AG04449 (cell line): ENCODE measurements at regions not wholly inside any gene's neighbourhood (a gene's known extent, or its start where the extent isn't known, plus 50 kb on each side); places are given as distances from the start of the nearest gene placed in this dataset.

Experiments used
- CTCF ChIA-PET: fragments of 350-600 bp; formaldehyde crosslinking; extraction: SDS; loops from one replicate; lab custom pipeline; 2021; ENCODE audit warnings: antibody characterized with exemption; lab: Yijun Ruan, JAX
- POLR2A ChIA-PET: fragments of 400-600, 350-600 bp; formaldehyde crosslinking; extraction: SDS; loops from one replicate; lab custom pipeline; 2020; ENCODE audit warnings: antibody characterized with exemption, inconsistent platforms; lab: Yijun Ruan, JAX
- DNase-seq: peaks from one replicate; pipeline ENCODE4 v3.0.0-alpha.2; 2010; ENCODE audit warnings: low read depth, low spot score
- H3K4me3 ChIP-seq: 2 replicates; pipeline ENCODE4 v1.5.1; 2011; ENCODE audit warnings: low read depth, mild to moderate bottlenecking, control low read depth, low read length
- TF ChIP-seq, protein P1 (sequence below): IDR thresholded peaks from one replicate; pipeline ENCODE4 v1.5.1; 2011; ENCODE audit warnings: mild to moderate bottlenecking, moderate library complexity, low read length, control low read depth, inconsistent platforms; ENCODE audit not compliant: insufficient read depth; ENCODE audit errors: missing control alignments

- POLR2A ChIA-PET, result no interaction called here
- DNase-seq, result no peak
These were observed 446.5 kb upstream of the NRP1 start for GRCh38 chr10:33780961-33781360.

DNA sequence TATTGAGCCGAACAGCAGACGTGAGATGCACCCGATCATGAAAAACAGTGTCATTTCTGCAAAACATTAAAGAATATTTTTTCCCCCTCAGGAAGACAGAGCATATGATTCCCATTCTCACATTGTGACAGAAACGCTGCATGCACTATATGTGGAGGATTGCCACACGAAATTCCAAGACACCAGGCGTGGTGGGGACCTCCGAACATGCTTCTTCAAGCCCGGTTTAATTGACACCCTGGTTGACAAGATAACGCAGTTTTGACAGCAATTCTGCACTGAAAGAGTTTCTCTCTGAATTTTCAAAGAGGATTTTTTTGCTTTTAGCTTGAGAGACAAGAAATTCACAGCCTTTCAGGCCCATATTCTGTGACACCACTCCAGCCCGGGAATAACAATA lies 442.8 kb upstream of the NRP1 start:
- TF ChIP-seq, protein P1, sequence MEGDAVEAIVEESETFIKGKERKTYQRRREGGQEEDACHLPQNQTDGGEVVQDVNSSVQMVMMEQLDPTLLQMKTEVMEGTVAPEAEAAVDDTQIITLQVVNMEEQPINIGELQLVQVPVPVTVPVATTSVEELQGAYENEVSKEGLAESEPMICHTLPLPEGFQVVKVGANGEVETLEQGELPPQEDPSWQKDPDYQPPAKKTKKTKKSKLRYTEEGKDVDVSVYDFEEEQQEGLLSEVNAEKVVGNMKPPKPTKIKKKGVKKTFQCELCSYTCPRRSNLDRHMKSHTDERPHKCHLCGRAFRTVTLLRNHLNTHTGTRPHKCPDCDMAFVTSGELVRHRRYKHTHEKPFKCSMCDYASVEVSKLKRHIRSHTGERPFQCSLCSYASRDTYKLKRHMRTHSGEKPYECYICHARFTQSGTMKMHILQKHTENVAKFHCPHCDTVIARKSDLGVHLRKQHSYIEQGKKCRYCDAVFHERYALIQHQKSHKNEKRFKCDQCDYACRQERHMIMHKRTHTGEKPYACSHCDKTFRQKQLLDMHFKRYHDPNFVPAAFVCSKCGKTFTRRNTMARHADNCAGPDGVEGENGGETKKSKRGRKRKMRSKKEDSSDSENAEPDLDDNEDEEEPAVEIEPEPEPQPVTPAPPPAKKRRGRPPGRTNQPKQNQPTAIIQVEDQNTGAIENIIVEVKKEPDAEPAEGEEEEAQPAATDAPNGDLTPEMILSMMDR, result no peak
- CTCF ChIA-PET, result no interaction called here
- no peak overlapping the region for H3K4me3 ChIP-seq
- no peak for DNase-seq
- POLR2A ChIA-PET, result no interaction called here

More at GRCh38 chr10:33780961-33781360, 446.5 kb upstream of the NRP1 start:
- CTCF ChIA-PET, result no interaction called here
- TF ChIP-seq, protein P1, result no peak
- no peak overlapping the region for H3K4me3 ChIP-seq

GRCh38 chr10:33776419-33777070 lies 442.1 kb upstream of the NRP1 start:
- TF ChIP-seq, protein P1, result no peak
- ChIA-PET POLR2A (no interaction called here), CTCF (no interaction called here)
- H3K4me3 ChIP-seq, result no peak overlapping the region
- DNase-seq, result no peak

- DNase-seq, result no peak
- ChIA-PET CTCF (no interaction called here), POLR2A (no interaction called here)
- TF ChIP-seq, protein P1, result no peak
- H3K4me3 ChIP-seq, result no peak overlapping the region
These were observed 440.4 kb upstream of the NRP1 start for GRCh38 chr10:33774857-33775256.

DNA sequence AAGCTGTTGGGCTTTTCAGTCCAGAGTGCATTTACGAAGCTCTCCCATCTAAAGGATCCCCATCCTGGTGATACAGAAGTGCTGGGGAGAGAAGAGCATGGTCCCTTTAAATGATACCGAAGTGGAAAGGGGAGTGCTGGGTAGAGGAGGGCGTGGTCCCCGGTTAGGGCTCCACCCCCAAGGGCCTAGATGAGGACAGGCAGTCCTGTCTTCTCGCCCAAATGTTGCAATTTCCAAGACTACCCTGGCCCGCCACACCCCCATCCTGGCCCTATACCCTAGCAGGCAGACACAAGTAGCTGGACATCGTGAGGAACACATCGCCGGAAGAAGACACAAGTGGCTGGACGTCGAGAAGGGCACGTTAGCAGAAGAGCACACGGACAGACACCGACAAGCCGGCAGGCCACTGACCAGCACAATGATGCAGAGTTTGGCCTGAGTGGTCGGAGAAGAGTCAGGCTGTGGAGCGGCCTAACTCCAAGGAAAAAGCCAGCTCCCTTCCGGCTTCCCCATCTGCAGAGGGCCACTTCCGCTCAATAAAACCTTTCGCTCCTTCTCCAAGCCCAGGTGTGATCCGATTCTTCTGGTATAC lies 439.5 kb upstream of the NRP1 start:
- TF ChIP-seq, protein P1, result no peak
- CTCF ChIA-PET, result no interaction called here
- POLR2A ChIA-PET, result no interaction called here
- H3K4me3 ChIP-seq, result no peak overlapping the region
- no peak for DNase-seq

GRCh38 chr10:33773253-33773573 lies 438.7 kb upstream of the NRP1 start:
- no peak overlapping the region for H3K4me3 ChIP-seq
- TF ChIP-seq, protein P1, result no peak
- ChIA-PET POLR2A (no interaction called here), CTCF (no interaction called here)
- no peak for DNase-seq
